Activated T-cell treated with anti-CD3 and anti-CD28 coated beads, Interleukin-2, amount 50 U/mL, for 72 hours (primary cell): ENCODE measurements at regions not wholly inside any gene's neighbourhood (a gene's known extent, or its start where the extent isn't known, plus 50 kb on each side); places are given as distances from the start of the nearest gene placed in this dataset.
"Not testable (repeated sequence)": the region's sequence is repeated elsewhere in the genome, so short reads cannot be mapped to it uniquely, and the experiment has no call there.

Experiments used
- ATAC-seq, 2 donors: fragments of 150-1000 bp; cut with Tn5 transposase; replicated peaks in 1 of 2; 2 replicates each; pipeline ENCODE4 v1.10.0; 2021; ENCODE audit warnings: moderate library complexity in 2 of 2, mild to moderate bottlenecking in 1 of 2
- DNase-seq, 2 donors: peaks; one replicate each; pipeline ENCODE4 v3.0.0; 2021 to 2022; ENCODE audit warnings: mixed read lengths in 1 of 2
- H3K27ac Mint-ChIP-seq: one replicate; pipeline ENCODE4 v1.8.0; 2022; ENCODE audit warnings: mild to moderate bottlenecking, moderate library complexity, mixed read lengths
- H3K27me3 Mint-ChIP-seq: one replicate; pipeline ENCODE4 v1.8.0; 2022; ENCODE audit warnings: low read depth, mixed read lengths
- H3K36me3 Mint-ChIP-seq, 2 donors: one replicate each; pipeline ENCODE4 v1.8.0; 2022; ENCODE audit warnings: mixed read lengths in 2 of 2, mild to moderate bottlenecking in 1 of 2; ENCODE audit not compliant: insufficient read depth in 2 of 2
- H3K4me1 Mint-ChIP-seq: one replicate; pipeline ENCODE4 v1.8.0; 2022; ENCODE audit warnings: low read depth, mixed read lengths
- H3K4me3 Mint-ChIP-seq, 2 donors: one replicate each; pipeline ENCODE4 v1.8.0; 2022; ENCODE audit warnings: mild to moderate bottlenecking in 2 of 2, mixed read lengths in 2 of 2, moderate library complexity in 2 of 2
- H3K9me3 Mint-ChIP-seq, 2 donors: one replicate each; pipeline ENCODE4 v1.8.0; 2022; ENCODE audit warnings: mixed read lengths in 2 of 2

- not testable (repeated sequence) for H3K27me3 Mint-ChIP-seq, H3K4me3 Mint-ChIP-seq, H3K36me3 Mint-ChIP-seq, H3K9me3 Mint-ChIP-seq, DNase-seq, H3K4me1 Mint-ChIP-seq, H3K27ac Mint-ChIP-seq, ATAC-seq
Observed at GRCh38 chrX:79026742-79027141, 81.6 kb downstream of the P2RY10 start.

GRCh38 chrX:79035421-79035820, 90.2 kb downstream of the P2RY10 start:
- no peak for ATAC-seq
- Mint-ChIP-seq H3K9me3 (peaks cover 0 to 2% of the 10 kb centered on the region in 2 donors), H3K27ac (peak overlapping the region; percentile 42), H3K27me3 (peaks cover 12% of the 10 kb centered on the region), H3K4me1 (peaks cover 26% of the 10 kb centered on the region), H3K36me3 (peaks cover 0 to 4% of the 10 kb centered on the region in 2 donors), H3K4me3 (no peak overlapping the region)
- DNase-seq, result no peak

- peak overlapping the region; percentile 21 to 46 for H3K4me3 Mint-ChIP-seq
- peak overlapping the region; percentile 33 for H3K27ac Mint-ChIP-seq
- peaks cover 26% of the 10 kb centered on the region for H3K4me1 Mint-ChIP-seq
- peaks cover 19% of the 10 kb centered on the region for H3K27me3 Mint-ChIP-seq
- ATAC-seq, result no peak
- no peak for DNase-seq
- peaks cover 0 to 4% of the 10 kb centered on the region in 2 donors for H3K9me3 Mint-ChIP-seq
- peaks cover 0 to 4% of the 10 kb centered on the region in 2 donors for H3K36me3 Mint-ChIP-seq
Observed at GRCh38 chrX:79036157-79036880, 91.1 kb downstream of the P2RY10 start.

- no peaks in the 10 kb centered on the region for H3K4me1 Mint-ChIP-seq
- H3K27me3 Mint-ChIP-seq, result peaks cover 11% of the 10 kb centered on the region
- ATAC-seq, result no peak
- no peak for DNase-seq
- no peak overlapping the region for H3K27ac Mint-ChIP-seq
- no peak overlapping the region for H3K4me3 Mint-ChIP-seq
- peaks cover 6 to 12% of the 10 kb centered on the region in 2 donors for H3K9me3 Mint-ChIP-seq
- peaks cover 9 to 34% of the 10 kb centered on the region in 2 donors for H3K36me3 Mint-ChIP-seq
Observed at GRCh38 chrX:79065696-79066095, 78.8 kb upstream of the GPR174 start.

GRCh38 chrX:79078114-79078513, 66.4 kb upstream of the GPR174 start:
- no peaks in the 10 kb centered on the region for H3K9me3 Mint-ChIP-seq
- peak overlapping the region in 1 of 2 donors; percentile 50 for H3K4me3 Mint-ChIP-seq
- ATAC-seq (no peak), DNase-seq (no peak)
- peaks cover 18% of the 10 kb centered on the region for H3K4me1 Mint-ChIP-seq
- H3K36me3 Mint-ChIP-seq, result peaks cover 0 to 2% of the 10 kb centered on the region in 2 donors
- H3K27me3 Mint-ChIP-seq, result no peaks in the 10 kb centered on the region
- H3K27ac Mint-ChIP-seq, result no peak overlapping the region

- H3K36me3 Mint-ChIP-seq, result no peaks in the 10 kb centered on the region
- H3K4me1 Mint-ChIP-seq, result peaks cover 31% of the 10 kb centered on the region
- DNase-seq (no peak), ATAC-seq (no peak)
- no peaks in the 10 kb centered on the region for H3K9me3 Mint-ChIP-seq
- no peaks in the 10 kb centered on the region for H3K27me3 Mint-ChIP-seq
- no peak overlapping the region for H3K4me3 Mint-ChIP-seq
- H3K27ac Mint-ChIP-seq, result no peak overlapping the region
Observed at GRCh38 chrX:79079477-79079876, 65.0 kb upstream of the GPR174 start.

- no peaks in the 10 kb centered on the region for H3K36me3 Mint-ChIP-seq
- no peaks in the 10 kb centered on the region for H3K9me3 Mint-ChIP-seq
- no peak overlapping the region for H3K27ac Mint-ChIP-seq
- H3K4me1 Mint-ChIP-seq, result peaks cover 38% of the 10 kb centered on the region
- no peak overlapping the region for H3K4me3 Mint-ChIP-seq
- ATAC-seq, result peak in 1 of 2 donors; percentile 32
- DNase-seq, result no peak
- H3K27me3 Mint-ChIP-seq, result no peaks in the 10 kb centered on the region
Observed at GRCh38 chrX:79080141-79080540, 64.3 kb upstream of the GPR174 start.

GRCh38 chrX:79081895-79082512, 62.5 kb upstream of the GPR174 start:
- Mint-ChIP-seq H3K4me3 (peak overlapping the region; percentile 62 to 80), H3K27me3 (no peaks in the 10 kb centered on the region), H3K4me1 (peaks cover 44% of the 10 kb centered on the region), H3K9me3 (no peaks in the 10 kb centered on the region), H3K36me3 (peaks cover 0 to 4% of the 10 kb centered on the region in 2 donors), H3K27ac (peak overlapping the region; percentile 70)
- DNase-seq (peak in 1 of 2 donors; percentile 32), ATAC-seq (peak; percentile 42 to 44)

- H3K27ac Mint-ChIP-seq, result peak overlapping the region; percentile 82
- H3K9me3 Mint-ChIP-seq, result no peaks in the 10 kb centered on the region
- no peaks in the 10 kb centered on the region for H3K27me3 Mint-ChIP-seq
- ATAC-seq (no peak), DNase-seq (no peak)
- peak overlapping the region; percentile 59 to 79 for H3K4me3 Mint-ChIP-seq
- H3K4me1 Mint-ChIP-seq, result peaks cover 44% of the 10 kb centered on the region
- peaks cover 0 to 4% of the 10 kb centered on the region in 2 donors for H3K36me3 Mint-ChIP-seq
Observed at GRCh38 chrX:79082899-79083298, 61.6 kb upstream of the GPR174 start.

GRCh38 chrX:79084923-79085322, 59.6 kb upstream of the GPR174 start:
- no peaks in the 10 kb centered on the region for H3K27me3 Mint-ChIP-seq
- ATAC-seq (peak; percentile 77 to 78), DNase-seq (peak; percentile 31)
- peak overlapping the region; percentile 15 to 52 for H3K4me3 Mint-ChIP-seq
- no peaks in the 10 kb centered on the region for H3K9me3 Mint-ChIP-seq
- peaks cover 0 to 4% of the 10 kb centered on the region in 2 donors for H3K36me3 Mint-ChIP-seq
- peaks cover 49% of the 10 kb centered on the region for H3K4me1 Mint-ChIP-seq
- peak overlapping the region; percentile 73 for H3K27ac Mint-ChIP-seq

- H3K27me3 Mint-ChIP-seq, result no peaks in the 10 kb centered on the region
- H3K36me3 Mint-ChIP-seq, result peaks cover 0 to 4% of the 10 kb centered on the region in 2 donors
- DNase-seq (no peak), ATAC-seq (no peak)
- peaks cover 40% of the 10 kb centered on the region for H3K4me1 Mint-ChIP-seq
- H3K27ac Mint-ChIP-seq, result peak overlapping the region; percentile 72
- H3K9me3 Mint-ChIP-seq, result peaks cover 0 to 2% of the 10 kb centered on the region in 2 donors
- peak overlapping the region in 1 of 2 donors; percentile 50 for H3K4me3 Mint-ChIP-seq
Observed at GRCh38 chrX:79089896-79090584, 54.4 kb upstream of the GPR174 start.

- Mint-ChIP-seq H3K4me1 (peaks cover 60% of the 10 kb centered on the region), H3K4me3 (no peak overlapping the region), H3K9me3 (peaks cover 0 to 2% of the 10 kb centered on the region in 2 donors), H3K27me3 (peaks cover 8% of the 10 kb centered on the region), H3K27ac (no peak overlapping the region), H3K36me3 (no peaks in the 10 kb centered on the region)
- no peak for ATAC-seq
- DNase-seq, result no peak
Observed at GRCh38 chrX:79094075-79094832, 50.2 kb upstream of the GPR174 start.
